Heart left ventricle (tissue), 13 donors: ENCODE measurements at regions not wholly inside any gene's neighbourhood (a gene's known extent, or its start where the extent isn't known, plus 50 kb on each side); places are given as distances from the start of the nearest gene placed in this dataset.

Experiments
- CTCF ChIP-seq, 12 donors: fragments of 200-600 bp; sonication (generic) in 4 of 12; IDR thresholded peaks; one replicate each; pipeline versions ENCODE4 v1.5.0 to v1.8.0; 2018 to 2022; ENCODE audit warnings: antibody characterized with exemption in 12 of 12, mild to moderate bottlenecking in 5 of 12
- POLR2A ChIP-seq, 2 donors: fragments of 450-650 bp; IDR thresholded peaks; one replicate each; pipeline ENCODE4 v1.6.1; 2017; ENCODE audit warnings: antibody characterized with exemption in 2 of 2, mild to moderate bottlenecking in 2 of 2, moderate library complexity in 2 of 2
- donor health status: ischemic (EF 13 %, LVEDD 7.1; RV severe dilation, severe dysfunction).
- donor health status: DM: no; HTN: yes; CAD: no.
- donor health status: DM: no; HTN: no; CAD: no.
- donor health status: ischemic (EF 25% LVEDD 6.9; RV normal size, moderate dysfunction).
- donor health status: ischemic (EF 25% LVEDD 5.7; RV mildly dilated, moderate dysfunction).
- donor health status: ischemic (EF 35%, LVEDD 5.7; RV mildly dilated, moderate dysfunction).
- donor health status: nonischemic (EF 11% LVEDD 7.7; RV severe dilation, severe dysfunction).
- donor health status: DM: yes; HTN: yes; CAD: no.
- donor health status: PGD.
- donor health status: ischemic (EF 29% LVEDD 5.4; RV normal size, mild dysfunction).
- donor health status: nonischemic (EF 23%, LVEDD 6.1; RV moderate dilation, normal function).

GRCh38 chr10:65430979-65431378 is 1494.9 kb upstream of the LRRTM3 start:
- TF ChIP-seq CTCF (IDR thresholded peaks at IDR 0.05) (no peak), POLR2A (IDR thresholded peaks at IDR 0.05) (no peak)
